ENCODE measurements at regions not wholly inside any gene's neighbourhood (a gene's known extent, or its start where the extent isn't known, plus 50 kb on each side); places are given as distances from the start of the nearest gene placed in this dataset.

GRCh38 chr16:73464834-73465233 is 416.9 kb upstream of the ZFHX3 start:
- no peak for TF ChIP-seq CSRNP3 (CRISPR knock-in tag; IDR thresholded peaks at IDR 0.05)
- no peak for TF ChIP-seq PPARA (CRISPR knock-in tag; IDR thresholded peaks at IDR 0.05; ENCODE audit: borderline replicate concordance)
- no peak for TF ChIP-seq ESRRG (CRISPR knock-in tag; IDR thresholded peaks at IDR 0.05)
- TF ChIP-seq CREB5 (CRISPR knock-in tag; IDR thresholded peaks at IDR 0.05; ENCODE audit: low read depth) = no peak
- TF ChIP-seq ZFP3 (CRISPR knock-in tag; IDR thresholded peaks at IDR 0.05) = no peak
- TF ChIP-seq ZNF565 (CRISPR knock-in tag; conservative IDR thresholded peaks at IDR 0.05; ENCODE audit: low read depth) = no peak
- TF ChIP-seq RARB (CRISPR knock-in tag; IDR thresholded peaks at IDR 0.05) = no peak
- TF ChIP-seq ZNF8 (CRISPR knock-in tag; IDR thresholded peaks at IDR 0.05) = no peak
- no peak for TF ChIP-seq OSR1 (CRISPR knock-in tag; IDR thresholded peaks at IDR 0.05)
- no peak for TF ChIP-seq CSDC2 (CRISPR knock-in tag; IDR thresholded peaks at IDR 0.05)
- TF ChIP-seq ZFP30 (CRISPR knock-in tag; IDR thresholded peaks at IDR 0.05) = no peak
- no peak for TF ChIP-seq BACH2 (CRISPR knock-in tag; IDR thresholded peaks at IDR 0.05; ENCODE audit: borderline replicate concordance)
- TF ChIP-seq ZNF70 (CRISPR knock-in tag; IDR thresholded peaks at IDR 0.05) = no peak
- no peak for TF ChIP-seq GLIS3 (CRISPR knock-in tag; IDR thresholded peaks at IDR 0.05)
- no peak for TF ChIP-seq ISL1 (CRISPR knock-in tag; IDR thresholded peaks at IDR 0.05)
- TF ChIP-seq SNAI2 (CRISPR knock-in tag; IDR thresholded peaks at IDR 0.05) = no peak
- TF ChIP-seq, protein P1, sequence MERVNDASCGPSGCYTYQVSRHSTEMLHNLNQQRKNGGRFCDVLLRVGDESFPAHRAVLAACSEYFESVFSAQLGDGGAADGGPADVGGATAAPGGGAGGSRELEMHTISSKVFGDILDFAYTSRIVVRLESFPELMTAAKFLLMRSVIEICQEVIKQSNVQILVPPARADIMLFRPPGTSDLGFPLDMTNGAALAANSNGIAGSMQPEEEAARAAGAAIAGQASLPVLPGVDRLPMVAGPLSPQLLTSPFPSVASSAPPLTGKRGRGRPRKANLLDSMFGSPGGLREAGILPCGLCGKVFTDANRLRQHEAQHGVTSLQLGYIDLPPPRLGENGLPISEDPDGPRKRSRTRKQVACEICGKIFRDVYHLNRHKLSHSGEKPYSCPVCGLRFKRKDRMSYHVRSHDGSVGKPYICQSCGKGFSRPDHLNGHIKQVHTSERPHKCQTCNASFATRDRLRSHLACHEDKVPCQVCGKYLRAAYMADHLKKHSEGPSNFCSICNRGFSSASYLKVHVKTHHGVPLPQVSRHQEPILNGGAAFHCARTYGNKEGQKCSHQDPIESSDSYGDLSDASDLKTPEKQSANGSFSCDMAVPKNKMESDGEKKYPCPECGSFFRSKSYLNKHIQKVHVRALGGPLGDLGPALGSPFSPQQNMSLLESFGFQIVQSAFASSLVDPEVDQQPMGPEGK (CRISPR knock-in tag; IDR thresholded peaks at IDR 0.05; ENCODE audit: borderline replicate concordance) = no peak
- TF ChIP-seq ARNTL (CRISPR knock-in tag; IDR thresholded peaks at IDR 0.05; ENCODE audit: borderline replicate concordance, low read depth) = no peak
- TF ChIP-seq ZC3H10 (CRISPR knock-in tag; IDR thresholded peaks at IDR 0.05) = no peak
- no peak for ATAC-seq

DNA sequence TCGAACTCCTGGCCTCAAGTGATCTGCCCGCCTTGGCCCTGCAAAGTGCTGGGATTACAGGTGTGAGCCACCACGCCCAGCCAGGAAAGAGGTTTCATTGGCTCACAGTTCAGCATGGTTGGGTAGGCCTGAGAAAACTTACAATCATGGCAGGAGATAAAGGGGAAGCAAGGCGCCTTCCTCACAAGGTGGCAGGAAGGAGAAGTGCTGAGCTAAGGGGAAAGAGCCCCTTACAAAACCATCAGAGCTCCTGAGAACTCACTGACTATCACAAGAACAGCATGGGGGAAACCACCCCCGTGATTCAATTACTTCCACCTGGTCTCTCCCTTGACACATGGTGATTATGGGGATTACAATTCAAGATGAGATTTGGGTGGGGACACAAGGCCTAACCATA is 411.7 kb upstream of the ZFHX3 start:
- TF ChIP-seq CSRNP3 (CRISPR knock-in tag; IDR thresholded peaks at IDR 0.05) (no peak), BACH2 (CRISPR knock-in tag; IDR thresholded peaks at IDR 0.05; ENCODE audit: borderline replicate concordance) (no peak), CREB5 (CRISPR knock-in tag; IDR thresholded peaks at IDR 0.05; ENCODE audit: low read depth) (no peak), TOX (CRISPR knock-in tag; IDR thresholded peaks at IDR 0.05; ENCODE audit: borderline replicate concordance) (no peak), CSDC2 (CRISPR knock-in tag; IDR thresholded peaks at IDR 0.05) (no peak), ARNTL (CRISPR knock-in tag; IDR thresholded peaks at IDR 0.05; ENCODE audit: borderline replicate concordance, low read depth) (no peak), ZNF565 (CRISPR knock-in tag; conservative IDR thresholded peaks at IDR 0.05; ENCODE audit: low read depth) (no peak), OSR1 (CRISPR knock-in tag; IDR thresholded peaks at IDR 0.05) (no peak), TCF4 (CRISPR knock-in tag; IDR thresholded peaks at IDR 0.05; ENCODE audit: borderline replicate concordance) (no peak), ISL1 (CRISPR knock-in tag; IDR thresholded peaks at IDR 0.05) (no peak), ZNF70 (CRISPR knock-in tag; IDR thresholded peaks at IDR 0.05) (no peak), ZFP30 (CRISPR knock-in tag; IDR thresholded peaks at IDR 0.05) (no peak), SNAI2 (CRISPR knock-in tag; IDR thresholded peaks at IDR 0.05) (no peak)
- TF ChIP-seq, protein P2, sequence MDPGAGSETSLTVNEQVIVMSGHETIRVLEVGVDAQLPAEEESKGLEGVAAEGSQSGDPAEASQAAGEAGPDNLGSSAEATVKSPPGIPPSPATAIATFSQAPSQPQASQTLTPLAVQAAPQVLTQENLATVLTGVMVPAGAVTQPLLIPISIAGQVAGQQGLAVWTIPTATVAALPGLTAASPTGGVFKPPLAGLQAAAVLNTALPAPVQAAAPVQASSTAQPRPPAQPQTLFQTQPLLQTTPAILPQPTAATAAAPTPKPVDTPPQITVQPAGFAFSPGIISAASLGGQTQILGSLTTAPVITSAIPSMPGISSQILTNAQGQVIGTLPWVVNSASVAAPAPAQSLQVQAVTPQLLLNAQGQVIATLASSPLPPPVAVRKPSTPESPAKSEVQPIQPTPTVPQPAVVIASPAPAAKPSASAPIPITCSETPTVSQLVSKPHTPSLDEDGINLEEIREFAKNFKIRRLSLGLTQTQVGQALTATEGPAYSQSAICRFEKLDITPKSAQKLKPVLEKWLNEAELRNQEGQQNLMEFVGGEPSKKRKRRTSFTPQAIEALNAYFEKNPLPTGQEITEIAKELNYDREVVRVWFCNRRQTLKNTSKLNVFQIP (CRISPR knock-in tag; IDR thresholded peaks at IDR 0.05; ENCODE audit: borderline replicate concordance, low read depth) = no peak
- TF ChIP-seq, protein P3, sequence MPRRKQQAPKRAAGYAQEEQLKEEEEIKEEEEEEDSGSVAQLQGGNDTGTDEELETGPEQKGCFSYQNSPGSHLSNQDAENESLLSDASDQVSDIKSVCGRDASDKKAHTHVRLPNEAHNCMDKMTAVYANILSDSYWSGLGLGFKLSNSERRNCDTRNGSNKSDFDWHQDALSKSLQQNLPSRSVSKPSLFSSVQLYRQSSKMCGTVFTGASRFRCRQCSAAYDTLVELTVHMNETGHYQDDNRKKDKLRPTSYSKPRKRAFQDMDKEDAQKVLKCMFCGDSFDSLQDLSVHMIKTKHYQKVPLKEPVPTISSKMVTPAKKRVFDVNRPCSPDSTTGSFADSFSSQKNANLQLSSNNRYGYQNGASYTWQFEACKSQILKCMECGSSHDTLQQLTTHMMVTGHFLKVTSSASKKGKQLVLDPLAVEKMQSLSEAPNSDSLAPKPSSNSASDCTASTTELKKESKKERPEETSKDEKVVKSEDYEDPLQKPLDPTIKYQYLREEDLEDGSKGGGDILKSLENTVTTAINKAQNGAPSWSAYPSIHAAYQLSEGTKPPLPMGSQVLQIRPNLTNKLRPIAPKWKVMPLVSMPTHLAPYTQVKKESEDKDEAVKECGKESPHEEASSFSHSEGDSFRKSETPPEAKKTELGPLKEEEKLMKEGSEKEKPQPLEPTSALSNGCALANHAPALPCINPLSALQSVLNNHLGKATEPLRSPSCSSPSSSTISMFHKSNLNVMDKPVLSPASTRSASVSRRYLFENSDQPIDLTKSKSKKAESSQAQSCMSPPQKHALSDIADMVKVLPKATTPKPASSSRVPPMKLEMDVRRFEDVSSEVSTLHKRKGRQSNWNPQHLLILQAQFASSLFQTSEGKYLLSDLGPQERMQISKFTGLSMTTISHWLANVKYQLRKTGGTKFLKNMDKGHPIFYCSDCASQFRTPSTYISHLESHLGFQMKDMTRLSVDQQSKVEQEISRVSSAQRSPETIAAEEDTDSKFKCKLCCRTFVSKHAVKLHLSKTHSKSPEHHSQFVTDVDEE (CRISPR knock-in tag; IDR thresholded peaks at IDR 0.05) = no peak
- ATAC-seq = no peak

Measured in SK-N-SH treated with all-trans-retinoic acid at 6 μM for 48 hours (cell line).